AG04450 (cell line): ENCODE measurements at regions not wholly inside any gene's neighbourhood (a gene's known extent, or its start where the extent isn't known, plus 50 kb on each side); places are given as distances from the start of the nearest gene placed in this dataset.

Experiments
- CTCF ChIA-PET: fragments of 300-600, 350-600 bp; formaldehyde crosslinking; extraction: SDS; loops from one replicate; lab custom pipeline; 2022; ENCODE audit warnings: antibody characterized with exemption, inconsistent platforms; lab: Charles Lee
- POLR2A ChIA-PET: fragments of 350-600 bp; formaldehyde crosslinking; extraction: SDS; loops from one replicate; lab custom pipeline; 2021; ENCODE audit warnings: antibody characterized with exemption, inconsistent platforms; lab: Yijun Ruan, JAX
- DNase-seq: peaks from one replicate; pipeline ENCODE4 v3.0.0-alpha.2; 2011; ENCODE audit warnings: low read depth, low spot score
- H3K27ac ChIP-seq: one replicate; pipeline ENCODE4 v1.5.1; 2012; ENCODE audit warnings: low read depth, low read length, control low read depth
- H3K27me3 ChIP-seq: one replicate; pipeline ENCODE4 v1.6.0; 2012; ENCODE audit warnings: low read length; ENCODE audit not compliant: control insufficient read depth, insufficient read depth
- H3K4me3 ChIP-seq: 2 replicates; pipeline ENCODE4 v1.5.1; 2011; ENCODE audit warnings: mild to moderate bottlenecking, low read depth, low read length, control low read depth
- H3K9me3 ChIP-seq: 2 replicates; pipeline ENCODE4 v1.5.1; 2012; ENCODE audit warnings: low read length; ENCODE audit not compliant: control insufficient read depth, insufficient read depth
- CTCF ChIP-seq: IDR thresholded peaks from 2 replicates; pipeline ENCODE4 v1.5.1; 2011; ENCODE audit warnings: low read depth, low read length, control low read depth, inconsistent platforms

DNA sequence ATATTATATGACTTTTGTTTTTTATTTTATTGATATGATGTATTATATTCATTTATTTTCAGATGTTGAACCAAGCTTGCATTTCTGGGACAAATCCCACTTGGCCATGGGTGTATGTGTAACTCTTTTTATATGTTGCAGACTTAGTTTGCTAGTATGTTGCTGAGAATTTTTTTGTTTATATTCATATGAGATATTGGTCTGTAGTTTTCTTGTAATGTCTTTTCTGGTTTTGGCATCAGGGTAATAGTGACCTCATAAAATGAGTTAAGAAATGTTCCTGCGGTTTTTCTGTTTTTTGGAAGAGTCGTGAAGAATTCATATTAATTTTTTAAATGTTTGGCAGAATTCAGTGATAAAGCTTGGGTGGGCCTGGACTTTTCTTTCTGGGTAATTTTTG, 88.7 kb downstream of the ASB1 start:
- Histone ChIP-seq H3K4me3 (no peak overlapping the region), H3K27ac (no peak overlapping the region), H3K9me3 (peaks cover 18% of the 10 kb centered on the region), H3K27me3 (no peaks in the 10 kb centered on the region)
- ChIA-PET CTCF (interaction anchor here (0.7 to 3.9 kb wide), 2 partner anchors 270 to 416 kb away, joined by 3 to 46 read pairs; no protein-coding TSS in a partner anchor), POLR2A (no interaction called here)
- no peak for TF ChIP-seq CTCF
- no peak for DNase-seq

- no peaks in the 10 kb centered on the region for H3K27me3 ChIP-seq
- H3K27ac ChIP-seq: no peak overlapping the region
- ChIA-PET POLR2A (no interaction called here), CTCF (interaction anchor here (0.6 to 3.4 kb wide), 2 partner anchors 158 to 268 kb away, joined by 3 to 18 read pairs; no protein-coding TSS in a partner anchor)
- peaks cover 18% of the 10 kb centered on the region for H3K9me3 ChIP-seq
- H3K4me3 ChIP-seq: no peak overlapping the region
- no peak for DNase-seq
- TF ChIP-seq CTCF: no peak
These were observed 90.5 kb downstream of the ASB1 start for GRCh38 chr2:238517209-238517608.

DNA sequence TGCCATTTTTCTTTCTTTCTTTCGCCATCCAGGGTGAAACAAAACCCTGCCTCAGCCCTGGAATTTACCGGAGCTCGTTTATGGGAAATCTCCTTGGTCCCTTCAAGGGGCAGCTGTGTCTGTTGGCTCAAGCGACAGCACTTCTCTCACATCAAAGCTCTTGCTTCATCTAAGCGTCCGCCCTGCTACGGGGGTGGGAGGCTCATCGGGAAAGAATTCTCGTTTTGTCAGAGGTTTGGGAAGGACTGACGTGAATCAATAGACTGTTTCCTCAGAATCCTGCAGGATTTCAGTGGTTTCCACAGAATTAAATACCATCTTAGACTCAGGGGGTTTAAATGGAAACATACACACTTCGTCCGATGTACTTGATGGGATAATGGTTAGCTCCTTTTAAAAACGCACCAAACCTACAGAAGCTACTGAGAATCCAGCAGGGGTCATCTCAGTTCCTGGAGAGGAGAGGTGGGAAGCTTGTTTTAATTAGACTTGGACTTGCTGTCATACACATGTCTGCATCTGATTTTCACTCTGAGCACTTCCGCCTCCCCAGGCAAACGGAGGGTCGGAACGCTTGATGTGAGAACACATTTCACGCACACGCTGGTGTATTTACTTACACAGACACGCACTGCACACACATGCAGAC, 91.6 kb downstream of the ASB1 start:
- Histone ChIP-seq H3K27me3 (peaks cover 5% of the 10 kb centered on the region), H3K27ac (no peak overlapping the region), H3K4me3 (no peak overlapping the region), H3K9me3 (peaks cover 18% of the 10 kb centered on the region)
- ChIA-PET POLR2A (no interaction called here), CTCF (interaction anchor here (0.8 to 3.4 kb wide), 2 partner anchors 11 to 267 kb away, joined by 3 to 18 read pairs; no protein-coding TSS in a partner anchor)
- DNase-seq: no peak
- TF ChIP-seq CTCF: no peak

GRCh38 chr2:238518821-238519186, 92.1 kb downstream of the ASB1 start:
- H3K27ac ChIP-seq: no peak overlapping the region
- DNase-seq: no peak
- H3K27me3 ChIP-seq: peaks cover 10% of the 10 kb centered on the region
- no peak for TF ChIP-seq CTCF
- CTCF ChIA-PET: interaction anchor here (0.8 to 3.4 kb wide), 2 partner anchors 11 to 266 kb away, joined by 3 to 18 read pairs; no protein-coding TSS in a partner anchor
- H3K4me3 ChIP-seq: no peak overlapping the region
- POLR2A ChIA-PET: no interaction called here
- peaks cover 18% of the 10 kb centered on the region for H3K9me3 ChIP-seq

GRCh38 chr2:238520359-238520886, 93.7 kb downstream of the ASB1 start:
- Histone ChIP-seq H3K4me3 (no peak overlapping the region), H3K9me3 (peaks cover 18% of the 10 kb centered on the region), H3K27me3 (peaks cover 22% of the 10 kb centered on the region), H3K27ac (no peak overlapping the region)
- POLR2A ChIA-PET: no interaction called here
- no peak for DNase-seq
- CTCF ChIA-PET: interaction anchor here (1.3 kb wide), 1 partner anchor 265 kb away, joined by 5 read pairs; no protein-coding TSS in a partner anchor
- no peak for TF ChIP-seq CTCF
